CD14-positive monocyte (primary cell): ENCODE measurements at regions not wholly inside any gene's neighbourhood (a gene's known extent, or its start where the extent isn't known, plus 50 kb on each side); places are given as distances from the start of the nearest gene placed in this dataset.

ENCODE experiments used
- DNase-seq, 3 donors: peaks; one replicate each; pipeline ENCODE4 v3.0.0-alpha.2; 2011 to 2022
- H2AFZ ChIP-seq: 2 replicates; pipeline ENCODE4 v1.6.0; 2012; ENCODE audit warnings: mild to moderate bottlenecking, low read depth, low read length, inconsistent platforms; ENCODE audit not compliant: insufficient read depth, poor library complexity, severe bottlenecking
- H3K27ac ChIP-seq, 2 donors: 1 replicate in 1 of 2; 2 replicates in 1 of 2; pipeline ENCODE4 v1.5.1; 2012 to 2013; ENCODE audit warnings: low read length in 2 of 2, control low read depth in 1 of 2, inconsistent platforms in 1 of 2, low read depth in 1 of 2, mild to moderate bottlenecking in 1 of 2
- H3K27me3 ChIP-seq, 2 donors: one replicate each; pipeline versions ENCODE4 v1.6.0 to v1.6.1; 2011 to 2013; ENCODE audit warnings: low read length in 2 of 2; ENCODE audit not compliant: control insufficient read depth in 2 of 2, insufficient read depth in 2 of 2
- H3K36me3 ChIP-seq, 2 donors: replicated peaks in 1 of 2; 1 replicate in 1 of 2; 2 replicates in 1 of 2; pipeline versions ENCODE4 v1.5.1 to v1.6.1; 2012 to 2013; ENCODE audit warnings: low read length in 2 of 2, control low read depth in 1 of 2, inconsistent platforms in 1 of 2, mild to moderate bottlenecking in 1 of 2; ENCODE audit not compliant: insufficient read depth in 2 of 2, control insufficient read depth in 1 of 2
- H3K4me1 ChIP-seq, 2 donors: 1 replicate in 1 of 2; 2 replicates in 1 of 2; pipeline versions ENCODE4 v1.5.1 to v1.6.1; 2012 to 2013; ENCODE audit warnings: low read length in 2 of 2, control low read depth in 1 of 2, inconsistent platforms in 1 of 2, mild to moderate bottlenecking in 1 of 2, moderate library complexity in 1 of 2; ENCODE audit not compliant: insufficient read depth in 2 of 2, control insufficient read depth in 1 of 2
- H3K4me2 ChIP-seq: replicated peaks from 2 replicates; pipeline ENCODE3; 2012; ENCODE audit warnings: low read length, moderate library complexity, mild to moderate bottlenecking; ENCODE audit not compliant: poor library complexity, severe bottlenecking; ENCODE audit errors: extremely low read depth
- H3K4me3 ChIP-seq, 3 experiments: fragments of 200-600 bp in 1 of 3; sonication (generic) in 1 of 3; replicated peaks in 1 of 3; 1 replicate in 2 of 3; 2 replicates in 1 of 3; pipeline ENCODE4 v1.5.1; 2011 to 2013; ENCODE audit warnings: low read length in 3 of 3, mild to moderate bottlenecking in 3 of 3, control low read depth in 2 of 3, low read depth in 2 of 3, inconsistent platforms in 1 of 3, moderate library complexity in 1 of 3
- H3K79me2 ChIP-seq: 2 replicates; pipeline ENCODE4 v1.6.0; 2012; ENCODE audit warnings: mild to moderate bottlenecking, control low read depth, inconsistent platforms, low read length, moderate library complexity; ENCODE audit not compliant: insufficient read depth
- H3K9ac ChIP-seq: 2 replicates; pipeline ENCODE4 v1.6.0; 2017; ENCODE audit warnings: low read length, mild to moderate bottlenecking; ENCODE audit not compliant: insufficient read depth, poor library complexity, severe bottlenecking
- H3K9me3 ChIP-seq, 2 donors: replicated peaks in 1 of 2; 1 replicate in 1 of 2; 2 replicates in 1 of 2; pipeline versions ENCODE4 v1.5.1 to v1.6.1; 2012 to 2013; ENCODE audit warnings: low read length in 2 of 2, control low read depth in 1 of 2; ENCODE audit not compliant: control insufficient read depth in 1 of 2, insufficient read depth in 1 of 2
- H4K20me1 ChIP-seq: 2 replicates; pipeline ENCODE4 v1.6.0; 2012; ENCODE audit warnings: mild to moderate bottlenecking, low read length, control low read depth, moderate library complexity; ENCODE audit not compliant: insufficient read depth
- H3K27ac Mint-ChIP-seq, 7 donors: one replicate each; pipeline ENCODE4 v1.8.0; 2020; ENCODE audit warnings: mild to moderate bottlenecking in 7 of 7, mixed read lengths in 7 of 7, moderate library complexity in 6 of 7, inconsistent platforms in 2 of 7
- H3K27me3 Mint-ChIP-seq, 3 donors: one replicate each; pipeline ENCODE4 v1.8.0; 2021 to 2022; ENCODE audit warnings: low read depth in 3 of 3, mild to moderate bottlenecking in 3 of 3, mixed read lengths in 3 of 3, moderate library complexity in 3 of 3, inconsistent platforms in 1 of 3
- H3K36me3 Mint-ChIP-seq, 2 donors: one replicate each; pipeline ENCODE4 v1.8.0; 2020; ENCODE audit warnings: mixed read lengths in 2 of 2, inconsistent platforms in 1 of 2, mild to moderate bottlenecking in 1 of 2
- H3K4me1 Mint-ChIP-seq: one replicate; pipeline ENCODE4 v1.8.0; 2020; ENCODE audit warnings: mild to moderate bottlenecking, mixed read lengths
- H3K4me3 Mint-ChIP-seq, 2 donors: one replicate each; pipeline ENCODE4 v1.8.0; 2020; ENCODE audit warnings: mild to moderate bottlenecking in 2 of 2, mixed read lengths in 2 of 2, moderate library complexity in 1 of 2
- H3K9me3 Mint-ChIP-seq, 7 donors: one replicate each; pipeline ENCODE4 v1.8.0; 2020 to 2022; ENCODE audit warnings: mixed read lengths in 7 of 7, mild to moderate bottlenecking in 6 of 7, moderate library complexity in 6 of 7, inconsistent platforms in 2 of 7
- CTCF ChIP-seq: fragments of 200-600 bp; IDR thresholded peaks from one replicate; pipeline ENCODE4 v1.8.0; 2022; ENCODE audit warnings: antibody characterized with exemption, mild to moderate bottlenecking
- WGBS: methylation state at CpG from one replicate; pipeline ENCODE4 v1.1.5; 2013; ENCODE audit warnings: missing lambda C conversion rate; ENCODE audit not compliant: insufficient coverage; 5-methylcytosine and 5-hydroxymethylcytosine counted together
- intact Hi-C, 2 donors: fragments of 100-400 bp; cut with micrococcal nuclease; formaldehyde crosslinking; loops; one replicate each; pipeline versions ENCODE4 v1.15.0 to v1.15.1; 2023

DNA sequence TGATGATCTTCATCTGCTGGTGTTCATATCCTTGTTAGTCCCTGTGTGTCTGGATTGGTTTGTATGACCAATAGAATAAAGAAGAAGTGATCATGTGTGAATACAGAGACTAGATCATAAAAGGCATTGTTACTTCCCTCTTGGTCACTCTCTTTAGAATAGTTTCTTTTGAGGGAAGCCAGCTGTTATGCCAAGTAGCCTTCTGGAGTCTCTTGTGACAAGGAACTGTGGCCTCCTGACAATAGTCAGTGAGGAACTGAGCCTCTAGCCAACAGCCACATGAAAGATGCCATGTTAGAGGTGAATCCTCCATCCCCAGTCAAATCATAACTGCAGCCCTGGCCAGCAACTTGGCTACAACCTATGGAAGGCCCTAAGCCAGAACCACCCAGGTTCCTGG is 63.0 kb upstream of the SMAD3 start:
- Histone ChIP-seq H3K4me1 (peaks cover 26 to 29% of the 10 kb centered on the region in 2 donors), H3K9me3 (no peaks in the 10 kb centered on the region), H3K4me3 (no peak overlapping the region), H3K9ac (no peak overlapping the region), H3K27ac (peak overlapping the region in 1 of 2 donors; percentile 7), H3K4me2 (no peak overlapping the region), H3K27me3 (no peaks in the 10 kb centered on the region), H2AFZ (no peak overlapping the region), H3K79me2 (no peaks in the 10 kb centered on the region), H4K20me1 (no peaks in the 10 kb centered on the region), H3K36me3 (no peaks in the 10 kb centered on the region)
- Mint-ChIP-seq H3K4me1 (peaks cover 33% of the 10 kb centered on the region), H3K27me3 (peaks cover 0 to under 1% (median 0%) of the 10 kb centered on the region in 3 donors), H3K27ac (peak overlapping the region in 1 of 7 donors; percentile 32), H3K36me3 (peaks cover 0 to 4% of the 10 kb centered on the region in 2 donors), H3K9me3 (peaks cover 0 to 11% (median 6%) of the 10 kb centered on the region in 7 donors), H3K4me3 (no peak overlapping the region)
- peak; percentile 37 to 46 (median 39) for DNase-seq
- no peak for TF ChIP-seq CTCF
- intact Hi-C loops = loop anchor here in 1 of 2 donors (5.0 kb wide), 1 partner anchor 65 kb away; the partner anchor contains the start of gene SMAD3

DNA sequence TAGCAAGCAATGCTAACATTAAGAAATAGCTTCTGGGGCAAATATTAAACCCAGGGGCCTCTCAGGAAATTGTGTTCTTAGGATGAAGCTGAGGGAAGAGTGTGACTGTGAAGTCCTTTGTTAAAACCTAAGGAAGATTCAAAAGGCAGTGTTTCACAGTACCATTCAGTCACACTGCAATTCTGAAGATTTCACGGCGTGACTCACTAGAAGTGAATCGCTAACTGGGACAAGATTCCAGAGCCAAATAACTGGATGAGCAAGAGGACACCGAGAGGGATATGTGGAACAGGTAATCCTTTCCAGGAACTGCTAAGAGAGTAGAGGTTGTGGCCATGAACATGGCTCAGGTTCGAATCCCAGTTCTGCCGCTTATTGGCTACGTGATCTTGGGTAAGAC is 61.8 kb upstream of the SMAD3 start:
- Histone ChIP-seq H3K79me2 (no peaks in the 10 kb centered on the region), H4K20me1 (no peaks in the 10 kb centered on the region), H2AFZ (no peak overlapping the region), H3K4me2 (no peak overlapping the region), H3K9me3 (no peaks in the 10 kb centered on the region), H3K27me3 (no peaks in the 10 kb centered on the region), H3K36me3 (no peaks in the 10 kb centered on the region), H3K27ac (no peak overlapping the region), H3K9ac (no peak overlapping the region), H3K4me1 (peaks cover 26 to 36% of the 10 kb centered on the region in 2 donors), H3K4me3 (no peak overlapping the region)
- intact Hi-C loops = loop anchor here in 1 of 2 donors (5.0 kb wide), 1 partner anchor 64 kb away; the partner anchor contains the start of gene SMAD3
- TF ChIP-seq CTCF = no peak
- Mint-ChIP-seq H3K4me3 (no peak overlapping the region), H3K27me3 (peaks cover 0 to 3% (median 2%) of the 10 kb centered on the region in 3 donors), H3K4me1 (peaks cover 36% of the 10 kb centered on the region), H3K27ac (peak overlapping the region in 2 of 7 donors; percentile 3 to 23), H3K36me3 (peaks cover 0 to 4% of the 10 kb centered on the region in 2 donors), H3K9me3 (peaks cover 0 to 11% (median 3%) of the 10 kb centered on the region in 7 donors)
- WGBS = 100% methylated on average over 4 of the region's 7 CpGs
- DNase-seq = no peak
